ENCODE measurements at regions not wholly inside any gene's neighbourhood (a gene's known extent, or its start where the extent isn't known, plus 50 kb on each side); places are given as distances from the start of the nearest gene placed in this dataset.
"Not testable (repeated sequence)": the region's sequence is repeated elsewhere in the genome, so short reads cannot be mapped to it uniquely, and the experiment has no call there.

- DNase-seq = no peak
Observed at GRCh38 chr13:70222926-70223325, 114.7 kb upstream of the KLHL1 start.

DNA sequence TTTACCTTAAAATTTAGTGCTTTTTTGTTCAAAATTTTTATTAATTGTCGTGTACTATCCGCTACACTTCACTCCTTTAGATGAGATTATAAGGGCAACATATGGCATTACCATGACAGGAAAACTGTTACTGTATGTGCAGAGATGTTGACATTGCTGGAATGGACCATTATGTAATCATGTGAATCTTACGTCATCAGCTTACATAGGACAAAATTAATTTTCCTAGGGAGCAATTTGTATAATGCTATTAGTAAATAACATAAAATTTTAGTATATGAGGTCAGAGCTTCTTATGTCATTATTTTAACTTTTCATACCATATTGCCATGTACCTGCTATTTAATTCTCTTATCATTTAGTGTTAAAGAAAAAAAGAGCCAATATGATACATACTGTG lies 110.4 kb upstream of the KLHL1 start:
- no peak for DNase-seq

DNA sequence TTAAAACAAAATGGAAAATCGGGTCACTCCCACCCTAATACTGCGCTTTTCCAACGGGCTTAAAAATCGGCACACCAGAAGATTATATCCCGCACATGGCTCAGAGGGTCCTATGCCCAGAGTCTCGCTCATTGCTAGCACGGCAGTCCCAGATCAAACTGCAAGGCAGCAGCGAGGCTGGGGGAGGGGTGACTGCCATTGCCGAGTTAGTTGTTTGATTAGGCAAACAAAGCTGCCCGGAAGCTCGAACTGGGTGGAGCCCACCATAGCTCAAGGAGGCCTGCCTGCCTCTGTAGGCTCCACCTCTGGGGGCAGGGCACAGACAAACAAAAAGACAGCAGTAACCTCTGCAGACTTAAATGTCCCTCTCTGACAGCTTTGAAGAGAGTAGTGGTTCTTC lies 100.7 kb upstream of the KLHL1 start:
- DNase-seq = not testable (repeated sequence)

DNA sequence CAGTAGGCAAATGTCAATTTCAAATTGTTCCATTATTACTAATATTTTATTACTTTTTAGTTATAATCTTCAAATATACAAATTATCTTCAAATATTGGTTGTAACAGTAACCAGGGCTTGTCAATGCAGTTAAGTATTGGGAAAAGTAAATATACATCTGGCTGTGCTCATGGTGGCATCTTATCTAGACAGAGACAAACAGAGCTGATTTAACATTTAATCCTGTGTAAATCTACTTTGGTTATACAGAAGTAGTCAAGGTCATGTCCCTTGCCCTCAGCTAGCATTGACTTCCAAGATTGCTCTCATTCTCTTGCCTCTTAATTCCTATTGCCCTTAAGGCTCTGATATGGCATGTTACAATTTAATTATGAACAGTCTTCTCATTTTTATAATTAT lies 98.4 kb upstream of the KLHL1 start:
- peak; percentile 50 for DNase-seq

DNA sequence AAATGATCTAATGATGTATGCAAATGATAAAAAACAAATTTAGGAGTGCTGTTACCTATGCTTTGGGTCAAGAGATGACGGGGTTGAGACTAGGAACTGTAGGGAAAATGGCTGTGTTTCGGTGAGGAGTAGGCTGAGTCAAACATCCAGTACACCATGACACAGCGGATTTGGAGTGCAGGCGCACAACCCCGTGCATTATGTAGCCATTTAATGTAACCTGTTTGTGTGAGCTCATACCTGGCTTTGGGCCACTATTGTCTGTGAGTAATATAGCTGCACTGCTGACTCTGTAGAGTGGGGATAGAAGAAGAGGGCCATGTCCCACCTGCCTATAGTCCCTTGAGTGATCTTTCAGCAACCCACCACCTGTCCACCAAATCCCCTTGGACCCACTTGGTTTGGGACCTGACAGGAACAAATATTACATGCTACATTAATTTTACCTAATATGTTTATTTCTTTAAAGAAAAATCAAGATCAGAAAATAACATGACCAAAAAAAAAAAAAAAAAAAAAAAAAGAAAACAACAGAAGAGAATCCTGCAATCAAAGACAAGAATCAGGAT lies 95.5 kb upstream of the KLHL1 start:
- DNase-seq = peak; percentile 40

DNA sequence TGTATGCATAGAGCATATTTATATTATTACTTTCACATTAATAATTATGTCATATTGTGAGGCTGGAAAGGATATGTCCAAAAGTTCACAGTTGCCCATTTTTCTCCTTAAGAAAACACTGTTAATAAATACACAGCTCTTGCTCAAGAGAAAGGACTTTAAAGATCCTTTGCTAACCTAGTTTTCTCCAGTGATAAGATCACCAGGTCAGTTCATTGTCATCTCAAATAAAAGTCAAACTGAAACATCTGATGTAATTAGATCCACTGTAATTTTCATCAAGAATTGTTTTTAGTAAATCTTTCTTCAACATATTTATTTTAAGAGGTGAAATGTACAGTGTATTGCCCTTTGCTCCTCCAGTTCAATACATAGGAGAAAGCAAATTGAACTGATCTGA lies 82.8 kb upstream of the KLHL1 start:
- DNase-seq = no peak

- DNase-seq = peak; percentile 70
Observed at GRCh38 chr13:70189981-70190380, 81.7 kb upstream of the KLHL1 start.

DNA sequence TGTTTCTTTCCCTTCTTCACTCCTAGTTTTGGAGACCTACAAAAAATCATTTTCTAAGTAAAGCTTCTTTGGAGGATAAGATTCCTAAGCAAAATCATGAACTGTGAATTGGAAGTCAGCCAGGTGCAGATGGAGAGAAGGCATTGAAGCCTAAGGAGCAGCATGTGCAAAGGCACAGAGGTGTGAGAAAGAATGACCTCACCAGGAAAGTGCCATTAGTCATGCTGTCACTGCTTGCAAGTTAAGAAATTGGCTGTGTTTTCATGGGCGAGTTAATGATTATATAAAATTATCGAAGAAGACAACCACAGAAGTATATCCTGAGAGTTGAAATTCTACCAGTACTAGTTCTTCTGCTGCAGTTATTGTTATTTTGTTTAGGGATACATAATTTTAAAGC lies 80.3 kb upstream of the KLHL1 start:
- DNase-seq = peak; percentile 41

DNA sequence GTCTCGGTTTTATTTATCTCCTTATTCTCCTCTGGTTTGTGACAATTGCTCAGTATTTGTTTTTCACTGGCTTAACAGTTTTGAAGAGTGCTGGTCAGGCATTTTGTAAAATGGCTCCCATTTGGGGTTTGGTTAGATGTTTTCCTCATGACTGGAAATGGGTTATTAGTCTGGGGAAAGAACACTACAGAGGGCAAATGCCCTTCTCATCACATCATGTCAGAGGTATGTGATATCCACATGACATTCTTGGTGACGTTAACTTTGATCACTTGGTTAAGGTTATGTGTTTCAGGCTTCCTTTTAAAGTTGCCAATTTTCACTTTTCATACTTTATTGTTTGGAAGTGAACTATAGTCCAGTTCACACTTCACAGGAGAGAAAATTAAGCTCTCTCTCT lies 74.8 kb upstream of the KLHL1 start:
- DNase-seq = no peak
